ENCODE measurements at regions not wholly inside any gene's neighbourhood (a gene's known extent, or its start where the extent isn't known, plus 50 kb on each side); places are given as distances from the start of the nearest gene placed in this dataset.
"Not testable (repeated sequence)": the region's sequence is repeated elsewhere in the genome, so short reads cannot be mapped to it uniquely, and the experiment has no call there.

DNA sequence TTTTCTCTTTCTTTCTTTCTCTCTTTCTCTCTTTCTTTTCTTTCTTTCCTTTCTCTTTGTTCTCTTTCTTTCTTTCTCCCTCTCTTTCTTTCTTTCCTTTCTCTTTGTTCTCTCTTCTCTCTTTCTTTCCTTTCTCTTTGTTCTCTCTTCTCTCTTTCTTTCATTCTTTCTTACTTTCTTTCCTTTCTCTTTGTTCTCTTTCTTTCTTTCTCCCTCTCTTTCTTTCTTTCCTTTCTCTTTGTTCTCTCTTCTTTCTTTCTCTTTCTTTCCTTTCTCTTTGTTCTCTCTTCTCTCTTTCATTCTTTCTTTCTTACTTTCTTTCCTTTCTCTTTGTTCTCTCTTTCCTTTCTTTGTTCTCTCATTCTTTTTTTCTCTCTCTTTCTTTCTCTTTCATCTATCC lies 617.4 kb downstream of the CDH8 start:
- H3K36me3 Mint-ChIP-seq (ENCODE audit: low read depth); intact Hi-C loops (cut with micrococcal nuclease); DNase-seq (ENCODE audit: low spot score); H3K27me3 Mint-ChIP-seq (ENCODE audit: low read depth); H3K4me1 Mint-ChIP-seq (ENCODE audit: low read depth); H3K4me3 Mint-ChIP-seq (ENCODE audit: low read depth); H3K27ac Mint-ChIP-seq: not testable (repeated sequence)
- H3K9me3 Mint-ChIP-seq, result peaks cover 50% of the 10 kb centered on the region

DNA sequence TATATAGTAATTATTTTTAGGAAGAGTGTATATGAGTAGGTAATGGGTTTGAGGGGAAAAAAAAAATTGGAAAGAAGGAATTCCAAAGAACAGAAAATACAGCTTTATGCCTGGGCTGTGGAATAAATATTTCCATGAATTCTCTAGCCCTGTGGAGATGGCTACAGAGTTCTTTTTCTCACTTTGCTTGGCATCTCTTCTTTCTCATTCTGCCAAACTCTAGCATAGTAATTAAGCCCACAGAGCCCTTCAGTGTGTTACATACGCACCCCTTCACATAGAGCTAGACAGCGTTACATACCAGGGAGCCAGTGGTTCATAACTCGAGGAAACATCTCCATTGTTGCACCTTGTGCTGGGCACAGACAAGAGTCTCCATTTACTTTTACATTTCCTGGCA lies 621.1 kb downstream of the CDH8 start:
- intact Hi-C loops (cut with micrococcal nuclease), result no loop called here
- no peak overlapping the region for H3K27ac Mint-ChIP-seq
- H3K36me3 Mint-ChIP-seq (ENCODE audit: low read depth), result no peaks in the 10 kb centered on the region
- no peak for DNase-seq (ENCODE audit: low spot score)
- no peak overlapping the region for H3K4me3 Mint-ChIP-seq (ENCODE audit: low read depth)
- no peaks in the 10 kb centered on the region for H3K4me1 Mint-ChIP-seq (ENCODE audit: low read depth)
- no peaks in the 10 kb centered on the region for H3K27me3 Mint-ChIP-seq (ENCODE audit: low read depth)
- H3K9me3 Mint-ChIP-seq, result peaks cover 61% of the 10 kb centered on the region

- Mint-ChIP-seq H3K9me3 (peaks cover 56% of the 10 kb centered on the region), H3K4me1 (ENCODE audit: low read depth) (no peaks in the 10 kb centered on the region), H3K27ac (no peak overlapping the region), H3K27me3 (ENCODE audit: low read depth) (no peaks in the 10 kb centered on the region), H3K36me3 (ENCODE audit: low read depth) (no peaks in the 10 kb centered on the region), H3K4me3 (ENCODE audit: low read depth) (no peak overlapping the region)
- intact Hi-C loops (cut with micrococcal nuclease), result no loop called here
- DNase-seq (ENCODE audit: low spot score), result no peak
Measured at GRCh38 chr16:61413021-61413420, 623.2 kb downstream of the CDH8 start.

- H3K27me3 Mint-ChIP-seq (ENCODE audit: low read depth), result no peaks in the 10 kb centered on the region
- H3K4me3 Mint-ChIP-seq (ENCODE audit: low read depth), result no peak overlapping the region
- no peak for DNase-seq (ENCODE audit: low spot score)
- H3K36me3 Mint-ChIP-seq (ENCODE audit: low read depth), result no peaks in the 10 kb centered on the region
- H3K9me3 Mint-ChIP-seq, result peaks cover 54% of the 10 kb centered on the region
- no peaks in the 10 kb centered on the region for H3K4me1 Mint-ChIP-seq (ENCODE audit: low read depth)
- intact Hi-C loops (cut with micrococcal nuclease), result no loop called here
- H3K27ac Mint-ChIP-seq, result no peak overlapping the region
Measured at GRCh38 chr16:61412562-61412961, 623.7 kb downstream of the CDH8 start.

GRCh38 chr16:61409604-61410003 lies 626.6 kb downstream of the CDH8 start:
- intact Hi-C loops (cut with micrococcal nuclease), result no loop called here
- H3K4me3 Mint-ChIP-seq (ENCODE audit: low read depth), result no peak overlapping the region
- no peak overlapping the region for H3K27ac Mint-ChIP-seq
- no peak for DNase-seq (ENCODE audit: low spot score)
- no peaks in the 10 kb centered on the region for H3K4me1 Mint-ChIP-seq (ENCODE audit: low read depth)
- no peaks in the 10 kb centered on the region for H3K36me3 Mint-ChIP-seq (ENCODE audit: low read depth)
- H3K9me3 Mint-ChIP-seq, result peaks cover 67% of the 10 kb centered on the region
- H3K27me3 Mint-ChIP-seq (ENCODE audit: low read depth), result no peaks in the 10 kb centered on the region

GRCh38 chr16:61403386-61403785 lies 632.9 kb downstream of the CDH8 start:
- no peak overlapping the region for H3K4me3 Mint-ChIP-seq (ENCODE audit: low read depth)
- DNase-seq (ENCODE audit: low spot score), result no peak
- intact Hi-C loops (cut with micrococcal nuclease), result no loop called here
- no peaks in the 10 kb centered on the region for H3K36me3 Mint-ChIP-seq (ENCODE audit: low read depth)
- no peaks in the 10 kb centered on the region for H3K4me1 Mint-ChIP-seq (ENCODE audit: low read depth)
- peaks cover 69% of the 10 kb centered on the region for H3K9me3 Mint-ChIP-seq
- no peaks in the 10 kb centered on the region for H3K27me3 Mint-ChIP-seq (ENCODE audit: low read depth)
- H3K27ac Mint-ChIP-seq, result no peak overlapping the region

DNA sequence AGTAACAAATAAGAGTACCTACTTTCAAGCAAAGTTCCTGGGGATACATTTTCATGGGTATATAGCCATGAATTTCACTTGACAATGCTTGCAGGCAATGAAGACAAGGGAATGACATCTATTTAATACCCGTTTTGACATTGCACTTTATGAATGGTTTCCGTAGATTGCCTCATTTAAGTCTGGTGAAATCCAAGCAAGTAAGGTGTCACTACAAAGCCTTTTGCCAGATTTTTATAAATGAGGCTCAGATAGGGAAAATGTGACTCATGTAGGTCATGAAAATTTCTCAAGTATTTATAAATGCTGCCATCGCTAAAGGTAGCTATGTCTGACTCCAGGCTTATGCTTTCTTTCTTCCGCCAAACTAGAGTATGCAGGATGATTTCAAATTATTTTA lies 644.3 kb downstream of the CDH8 start:
- no peaks in the 10 kb centered on the region for H3K36me3 Mint-ChIP-seq (ENCODE audit: low read depth)
- H3K4me3 Mint-ChIP-seq (ENCODE audit: low read depth), result no peak overlapping the region
- intact Hi-C loops (cut with micrococcal nuclease), result no loop called here
- H3K4me1 Mint-ChIP-seq (ENCODE audit: low read depth), result no peaks in the 10 kb centered on the region
- H3K27ac Mint-ChIP-seq, result no peak overlapping the region
- H3K9me3 Mint-ChIP-seq, result peaks cover 44% of the 10 kb centered on the region
- no peak for DNase-seq (ENCODE audit: low spot score)
- H3K27me3 Mint-ChIP-seq (ENCODE audit: low read depth), result no peaks in the 10 kb centered on the region

DNA sequence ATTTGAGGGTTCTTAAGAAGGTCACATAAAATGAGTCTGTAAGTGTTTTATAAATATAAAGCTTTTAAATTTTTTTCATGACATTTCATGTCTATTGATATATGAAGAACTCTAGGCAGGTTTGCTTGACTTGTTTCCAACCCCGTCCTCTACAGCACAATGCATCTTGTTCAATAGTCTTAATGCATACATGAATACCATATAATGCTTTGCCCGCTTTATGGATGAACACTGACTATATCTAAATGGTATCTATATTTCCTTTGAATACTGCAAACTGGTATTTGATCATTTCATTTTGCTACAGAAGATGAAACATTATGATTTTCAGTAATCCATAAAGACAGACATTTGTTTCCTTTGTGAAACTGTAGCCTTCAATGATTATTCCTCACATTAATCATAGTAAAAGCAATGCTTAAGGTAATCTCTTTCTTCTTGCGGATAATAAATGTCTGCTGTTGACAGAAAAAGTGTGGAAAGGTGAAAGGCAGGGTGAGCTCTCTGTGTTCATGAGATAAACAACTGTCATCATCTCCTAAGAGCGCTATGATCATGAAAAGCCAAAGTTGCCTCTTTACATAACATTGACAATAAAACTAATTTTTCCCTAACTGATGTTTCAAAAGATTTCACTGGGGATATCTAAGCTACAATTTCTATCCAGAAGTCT lies 645.1 kb downstream of the CDH8 start:
- intact Hi-C loops (cut with micrococcal nuclease), result no loop called here
- Mint-ChIP-seq H3K4me3 (ENCODE audit: low read depth) (no peak overlapping the region), H3K27me3 (ENCODE audit: low read depth) (no peaks in the 10 kb centered on the region), H3K27ac (no peak overlapping the region), H3K9me3 (peaks cover 50% of the 10 kb centered on the region), H3K4me1 (ENCODE audit: low read depth) (no peaks in the 10 kb centered on the region), H3K36me3 (ENCODE audit: low read depth) (no peaks in the 10 kb centered on the region)
- DNase-seq (ENCODE audit: low spot score), result no peak

DNA sequence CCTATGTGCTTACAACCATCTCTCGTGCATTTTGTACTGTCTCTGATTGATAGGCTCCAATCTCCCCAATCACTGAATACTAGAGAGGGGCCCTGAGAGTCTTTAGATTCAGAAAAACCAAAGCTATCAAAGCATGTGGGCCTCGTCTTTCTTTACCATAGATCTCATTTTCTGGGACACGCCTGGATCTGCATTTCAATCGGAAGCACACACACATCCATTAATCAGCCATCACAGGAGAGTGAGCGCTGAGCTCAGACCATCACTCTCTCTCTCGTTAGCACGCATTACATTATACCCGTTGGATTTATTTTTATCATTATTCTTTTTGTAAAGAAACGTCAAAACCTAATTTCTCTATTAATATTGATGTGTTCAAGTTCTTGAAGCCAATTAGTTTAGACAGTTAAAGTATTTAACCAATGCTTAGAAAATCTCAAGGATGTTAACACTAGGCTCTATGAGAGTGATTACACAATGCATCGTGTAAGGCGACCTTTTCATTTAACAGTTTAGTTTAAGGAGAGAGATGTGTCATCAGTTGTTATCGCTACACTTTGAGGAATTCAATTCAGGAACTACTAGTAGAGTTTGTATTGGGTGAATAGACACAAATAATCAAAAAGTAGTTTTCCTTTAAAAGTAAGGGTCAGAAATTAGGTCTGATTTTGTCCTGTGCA lies 650.7 kb downstream of the CDH8 start:
- no peak for DNase-seq (ENCODE audit: low spot score)
- Mint-ChIP-seq H3K27me3 (ENCODE audit: low read depth) (no peaks in the 10 kb centered on the region), H3K4me1 (ENCODE audit: low read depth) (no peaks in the 10 kb centered on the region), H3K27ac (no peak overlapping the region), H3K4me3 (ENCODE audit: low read depth) (no peak overlapping the region), H3K9me3 (peaks cover 65% of the 10 kb centered on the region), H3K36me3 (ENCODE audit: low read depth) (no peaks in the 10 kb centered on the region)
- intact Hi-C loops (cut with micrococcal nuclease), result no loop called here

- no peaks in the 10 kb centered on the region for H3K4me1 Mint-ChIP-seq (ENCODE audit: low read depth)
- H3K9me3 Mint-ChIP-seq, result peaks cover 63% of the 10 kb centered on the region
- no peak overlapping the region for H3K27ac Mint-ChIP-seq
- no peaks in the 10 kb centered on the region for H3K36me3 Mint-ChIP-seq (ENCODE audit: low read depth)
- no peak for DNase-seq (ENCODE audit: low spot score)
- H3K4me3 Mint-ChIP-seq (ENCODE audit: low read depth), result no peak overlapping the region
- intact Hi-C loops (cut with micrococcal nuclease), result no loop called here
- H3K27me3 Mint-ChIP-seq (ENCODE audit: low read depth), result no peaks in the 10 kb centered on the region
Measured at GRCh38 chr16:61382435-61382834, 653.8 kb downstream of the CDH8 start.

GRCh38 chr16:61379311-61379710 lies 656.9 kb downstream of the CDH8 start:
- H3K27me3 Mint-ChIP-seq (ENCODE audit: low read depth), result no peaks in the 10 kb centered on the region
- H3K36me3 Mint-ChIP-seq (ENCODE audit: low read depth), result no peaks in the 10 kb centered on the region
- H3K27ac Mint-ChIP-seq, result no peak overlapping the region
- H3K4me1 Mint-ChIP-seq (ENCODE audit: low read depth), result no peaks in the 10 kb centered on the region
- H3K4me3 Mint-ChIP-seq (ENCODE audit: low read depth), result no peak overlapping the region
- intact Hi-C loops (cut with micrococcal nuclease), result no loop called here
- H3K9me3 Mint-ChIP-seq, result peaks cover 56% of the 10 kb centered on the region
- DNase-seq (ENCODE audit: low spot score), result no peak

DNA sequence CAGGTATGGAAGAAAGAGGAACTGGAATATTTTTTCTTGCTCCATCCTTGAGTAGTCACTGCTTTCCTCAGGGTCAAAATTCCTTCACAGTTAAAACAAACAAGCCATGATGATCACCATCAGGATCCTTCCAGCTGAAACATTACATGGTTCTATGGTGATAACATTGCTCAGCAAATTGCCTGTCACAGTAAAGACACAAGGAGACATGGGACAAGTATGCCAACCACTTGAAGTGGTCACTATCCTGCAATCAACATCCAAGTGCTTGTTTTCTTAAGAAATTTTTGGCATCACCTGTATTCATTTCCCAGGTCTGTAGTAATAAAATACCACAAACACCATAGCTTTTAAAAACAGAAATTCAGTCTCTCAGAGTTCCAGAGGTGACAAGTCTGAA lies 662.2 kb downstream of the CDH8 start:
- no peaks in the 10 kb centered on the region for H3K27me3 Mint-ChIP-seq (ENCODE audit: low read depth)
- H3K36me3 Mint-ChIP-seq (ENCODE audit: low read depth), result no peaks in the 10 kb centered on the region
- no peaks in the 10 kb centered on the region for H3K4me1 Mint-ChIP-seq (ENCODE audit: low read depth)
- no peak for DNase-seq (ENCODE audit: low spot score)
- H3K4me3 Mint-ChIP-seq (ENCODE audit: low read depth), result no peak overlapping the region
- no peak overlapping the region for H3K27ac Mint-ChIP-seq
- intact Hi-C loops (cut with micrococcal nuclease), result no loop called here
- H3K9me3 Mint-ChIP-seq, result peaks cover 50% of the 10 kb centered on the region

DNA sequence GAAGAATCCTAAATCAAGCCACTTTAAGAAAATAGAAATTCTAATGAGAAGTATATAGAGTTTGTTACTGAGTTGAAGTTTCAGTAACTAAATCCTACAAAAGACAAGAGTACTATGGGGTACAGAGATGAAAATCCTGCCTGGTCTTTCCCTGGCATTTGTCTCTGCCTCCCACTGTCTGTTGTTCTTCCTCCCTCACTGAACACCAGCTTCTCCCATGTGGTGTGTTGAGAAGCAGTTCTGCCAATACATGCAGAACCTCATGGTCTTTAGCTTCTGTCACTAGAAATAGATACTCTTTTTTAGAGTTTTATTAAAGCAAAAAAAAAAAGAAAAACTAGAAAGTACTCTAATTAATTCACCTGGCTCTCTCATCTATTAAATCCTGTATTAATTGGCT lies 664.4 kb downstream of the CDH8 start:
- Mint-ChIP-seq H3K4me3 (ENCODE audit: low read depth) (no peak overlapping the region), H3K27me3 (ENCODE audit: low read depth) (no peaks in the 10 kb centered on the region), H3K27ac (no peak overlapping the region), H3K4me1 (ENCODE audit: low read depth) (no peaks in the 10 kb centered on the region), H3K9me3 (peaks cover 44% of the 10 kb centered on the region), H3K36me3 (ENCODE audit: low read depth) (no peaks in the 10 kb centered on the region)
- intact Hi-C loops (cut with micrococcal nuclease), result no loop called here
- DNase-seq (ENCODE audit: low spot score), result no peak
